Astrocyte (in vitro differentiated cells and primary cell): ENCODE measurements at regions not wholly inside any gene's neighbourhood (a gene's known extent, or its start where the extent isn't known, plus 50 kb on each side); places are given as distances from the start of the nearest gene placed in this dataset.

ENCODE experiments used
- CTCF ChIP-seq: IDR thresholded peaks from 2 replicates; pipeline ENCODE4 v1.5.1; 2011; ENCODE audit warnings: low read depth, mild to moderate bottlenecking, inconsistent platforms, low read length, moderate library complexity; ENCODE audit not compliant: insufficient read depth
- EZH2 ChIP-seq: IDR thresholded peaks from 2 replicates; pipeline ENCODE4 v1.6.1; 2012; ENCODE audit warnings: mild to moderate bottlenecking, low read length, inconsistent platforms; ENCODE audit not compliant: insufficient read depth

GRCh38 chr3:186453531-186453930 is 90.6 kb downstream of the CRYGS start:
- no peak for TF ChIP-seq CTCF
- TF ChIP-seq EZH2, result no peak
